Ishikawa (cell line): ENCODE measurements at regions not wholly inside any gene's neighbourhood (a gene's known extent, or its start where the extent isn't known, plus 50 kb on each side); places are given as distances from the start of the nearest gene placed in this dataset.

ENCODE experiments used
- CEBPB ChIP-seq: IDR thresholded peaks from 2 replicates; pipeline ENCODE4 v1.6.1; 2012
- CREB1 ChIP-seq: IDR thresholded peaks from 2 replicates; pipeline ENCODE4 v1.6.1; 2012; ENCODE audit warnings: low read depth
- EGR1 ChIP-seq: IDR thresholded peaks from 2 replicates; pipeline ENCODE4 v1.6.1; 2012
- EP300 ChIP-seq: IDR thresholded peaks from 2 replicates; pipeline ENCODE4 v1.6.1; 2012; ENCODE audit warnings: borderline replicate concordance
- FOXM1 ChIP-seq: IDR thresholded peaks from 2 replicates; pipeline ENCODE4 v1.6.1; 2012; ENCODE audit warnings: low read depth, borderline replicate concordance
- NFIC ChIP-seq: IDR thresholded peaks from 2 replicates; pipeline ENCODE4 v1.6.1; 2012
- RAD21 ChIP-seq: IDR thresholded peaks from 2 replicates; pipeline ENCODE4 v1.6.1; 2012; ENCODE audit warnings: low read depth
- TAF1 ChIP-seq: IDR thresholded peaks from 2 replicates; pipeline ENCODE4 v1.6.1; 2012; ENCODE audit warnings: low read depth, mild to moderate bottlenecking
- TCF12 ChIP-seq: IDR thresholded peaks from 2 replicates; pipeline ENCODE4 v1.6.1; 2012; ENCODE audit warnings: low read depth
- TEAD4 ChIP-seq: IDR thresholded peaks from 2 replicates; pipeline ENCODE4 v1.6.1; 2012
- YY1 ChIP-seq: IDR thresholded peaks from 2 replicates; pipeline ENCODE4 v1.6.1; 2012; ENCODE audit warnings: low read depth
- ZBTB7A ChIP-seq: IDR thresholded peaks from 2 replicates; pipeline ENCODE4 v1.6.1; 2012; ENCODE audit warnings: low read depth
- TF ChIP-seq, protein P1 (sequence below): IDR thresholded peaks from 2 replicates; pipeline ENCODE4 v1.6.1; 2012
- TF ChIP-seq, protein P2 (sequence below): IDR thresholded peaks from 2 replicates; pipeline ENCODE4 v1.6.1; 2012; ENCODE audit warnings: low read depth, mild to moderate bottlenecking
- TF ChIP-seq, protein P3 (sequence below): IDR thresholded peaks from 2 replicates; pipeline ENCODE4 v1.6.1; 2012

DNA sequence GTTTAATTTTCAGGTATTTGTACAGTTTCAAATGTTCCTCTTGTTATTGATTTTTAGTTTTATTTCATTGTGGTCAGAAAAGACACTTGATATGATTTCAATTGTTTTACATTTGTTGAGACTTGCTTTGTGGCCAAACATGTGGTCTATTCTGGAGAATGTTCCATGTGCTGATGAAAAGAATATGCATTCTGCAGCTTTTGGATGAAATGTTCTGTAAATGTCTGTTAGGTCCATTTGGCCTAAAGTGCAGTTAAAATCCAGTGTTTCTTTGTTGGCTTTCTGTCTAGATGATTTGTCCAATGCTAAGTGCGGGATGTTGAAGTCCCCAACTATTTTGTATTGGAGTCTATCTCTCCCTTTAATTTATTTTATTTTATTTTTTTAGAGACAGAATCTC lies 70.5 kb downstream of the ZNF503 start:
- no peak for TF ChIP-seq EP300
- TF ChIP-seq RAD21, result no peak
- TF ChIP-seq, protein P1, sequence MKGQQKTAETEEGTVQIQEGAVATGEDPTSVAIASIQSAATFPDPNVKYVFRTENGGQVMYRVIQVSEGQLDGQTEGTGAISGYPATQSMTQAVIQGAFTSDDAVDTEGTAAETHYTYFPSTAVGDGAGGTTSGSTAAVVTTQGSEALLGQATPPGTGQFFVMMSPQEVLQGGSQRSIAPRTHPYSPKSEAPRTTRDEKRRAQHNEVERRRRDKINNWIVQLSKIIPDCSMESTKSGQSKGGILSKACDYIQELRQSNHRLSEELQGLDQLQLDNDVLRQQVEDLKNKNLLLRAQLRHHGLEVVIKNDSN, result no peak
- TF ChIP-seq YY1, result no peak
- no peak for TF ChIP-seq TEAD4
- no peak for TF ChIP-seq TCF12
- TF ChIP-seq CEBPB, result no peak

DNA sequence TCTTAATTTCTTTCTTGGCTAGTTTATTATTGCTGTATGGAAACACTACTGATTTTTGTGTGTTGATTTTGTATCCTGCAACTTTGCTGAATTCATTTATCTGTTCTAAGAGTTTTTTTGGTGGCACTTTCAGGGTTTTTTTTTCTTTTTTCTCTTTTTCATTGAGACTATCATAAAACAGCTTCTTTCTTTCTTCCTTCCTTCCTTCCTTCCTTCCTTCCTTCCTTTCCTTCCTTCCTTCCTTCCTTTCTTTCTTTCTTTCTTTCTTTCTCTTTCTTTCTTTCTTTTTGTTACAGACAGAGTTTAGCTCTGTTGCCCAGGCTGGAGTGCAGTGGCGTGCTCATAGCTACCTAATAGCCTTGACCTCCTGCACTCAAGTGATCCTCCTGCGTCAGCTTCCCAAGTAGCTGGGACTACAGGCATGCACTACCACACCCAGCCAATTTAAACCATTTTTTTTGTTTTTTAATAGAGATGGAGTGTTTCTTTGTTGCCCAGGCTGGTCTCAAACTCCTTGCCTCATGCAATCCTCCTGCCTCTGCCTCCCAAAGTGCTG lies 72.3 kb downstream of the ZNF503 start:
- TF ChIP-seq ZBTB7A, result no peak
- no peak for TF ChIP-seq CEBPB
- no peak for TF ChIP-seq RAD21
- no peak for TF ChIP-seq FOXM1
- TF ChIP-seq, protein P2, sequence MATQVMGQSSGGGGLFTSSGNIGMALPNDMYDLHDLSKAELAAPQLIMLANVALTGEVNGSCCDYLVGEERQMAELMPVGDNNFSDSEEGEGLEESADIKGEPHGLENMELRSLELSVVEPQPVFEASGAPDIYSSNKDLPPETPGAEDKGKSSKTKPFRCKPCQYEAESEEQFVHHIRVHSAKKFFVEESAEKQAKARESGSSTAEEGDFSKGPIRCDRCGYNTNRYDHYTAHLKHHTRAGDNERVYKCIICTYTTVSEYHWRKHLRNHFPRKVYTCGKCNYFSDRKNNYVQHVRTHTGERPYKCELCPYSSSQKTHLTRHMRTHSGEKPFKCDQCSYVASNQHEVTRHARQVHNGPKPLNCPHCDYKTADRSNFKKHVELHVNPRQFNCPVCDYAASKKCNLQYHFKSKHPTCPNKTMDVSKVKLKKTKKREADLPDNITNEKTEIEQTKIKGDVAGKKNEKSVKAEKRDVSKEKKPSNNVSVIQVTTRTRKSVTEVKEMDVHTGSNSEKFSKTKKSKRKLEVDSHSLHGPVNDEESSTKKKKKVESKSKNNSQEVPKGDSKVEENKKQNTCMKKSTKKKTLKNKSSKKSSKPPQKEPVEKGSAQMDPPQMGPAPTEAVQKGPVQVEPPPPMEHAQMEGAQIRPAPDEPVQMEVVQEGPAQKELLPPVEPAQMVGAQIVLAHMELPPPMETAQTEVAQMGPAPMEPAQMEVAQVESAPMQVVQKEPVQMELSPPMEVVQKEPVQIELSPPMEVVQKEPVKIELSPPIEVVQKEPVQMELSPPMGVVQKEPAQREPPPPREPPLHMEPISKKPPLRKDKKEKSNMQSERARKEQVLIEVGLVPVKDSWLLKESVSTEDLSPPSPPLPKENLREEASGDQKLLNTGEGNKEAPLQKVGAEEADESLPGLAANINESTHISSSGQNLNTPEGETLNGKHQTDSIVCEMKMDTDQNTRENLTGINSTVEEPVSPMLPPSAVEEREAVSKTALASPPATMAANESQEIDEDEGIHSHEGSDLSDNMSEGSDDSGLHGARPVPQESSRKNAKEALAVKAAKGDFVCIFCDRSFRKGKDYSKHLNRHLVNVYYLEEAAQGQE, result no peak
- no peak for TF ChIP-seq TEAD4
- TF ChIP-seq, protein P3, sequence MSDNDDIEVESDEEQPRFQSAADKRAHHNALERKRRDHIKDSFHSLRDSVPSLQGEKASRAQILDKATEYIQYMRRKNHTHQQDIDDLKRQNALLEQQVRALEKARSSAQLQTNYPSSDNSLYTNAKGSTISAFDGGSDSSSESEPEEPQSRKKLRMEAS, result no peak
- TF ChIP-seq, protein P1, result no peak
- no peak for TF ChIP-seq TCF12
- TF ChIP-seq EGR1, result no peak
- TF ChIP-seq YY1, result no peak
- no peak for TF ChIP-seq TAF1
- TF ChIP-seq EP300, result no peak

DNA sequence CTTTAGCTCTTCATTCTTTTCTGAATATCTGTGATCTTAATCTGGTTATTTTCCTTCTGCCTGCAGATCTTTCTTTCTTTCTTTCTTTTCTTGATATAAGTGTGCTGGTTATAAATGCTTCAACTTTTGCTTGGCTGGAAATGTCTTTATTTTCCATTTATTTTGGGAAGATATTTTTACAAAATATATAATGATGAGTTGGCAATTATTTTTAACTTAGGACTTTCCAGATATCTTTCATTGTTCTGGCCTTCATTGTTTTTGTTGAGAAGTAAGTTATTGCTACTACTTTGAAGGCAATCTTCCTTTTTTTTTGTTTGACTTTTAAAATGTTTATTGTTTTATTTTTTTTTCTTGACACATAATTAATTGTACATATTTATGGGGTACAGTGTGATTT lies 75.3 kb downstream of the ZNF503 start:
- no peak for TF ChIP-seq RAD21
- no peak for TF ChIP-seq EP300
- TF ChIP-seq, protein P2, result no peak
- no peak for TF ChIP-seq YY1
- TF ChIP-seq EGR1, result no peak
- no peak for TF ChIP-seq NFIC
- no peak for TF ChIP-seq FOXM1
- no peak for TF ChIP-seq TAF1
- no peak for TF ChIP-seq TEAD4
- no peak for TF ChIP-seq CREB1
- no peak for TF ChIP-seq TCF12
- no peak for TF ChIP-seq CEBPB
- TF ChIP-seq, protein P3, result no peak
- TF ChIP-seq, protein P1, result no peak
- TF ChIP-seq ZBTB7A, result no peak

DNA sequence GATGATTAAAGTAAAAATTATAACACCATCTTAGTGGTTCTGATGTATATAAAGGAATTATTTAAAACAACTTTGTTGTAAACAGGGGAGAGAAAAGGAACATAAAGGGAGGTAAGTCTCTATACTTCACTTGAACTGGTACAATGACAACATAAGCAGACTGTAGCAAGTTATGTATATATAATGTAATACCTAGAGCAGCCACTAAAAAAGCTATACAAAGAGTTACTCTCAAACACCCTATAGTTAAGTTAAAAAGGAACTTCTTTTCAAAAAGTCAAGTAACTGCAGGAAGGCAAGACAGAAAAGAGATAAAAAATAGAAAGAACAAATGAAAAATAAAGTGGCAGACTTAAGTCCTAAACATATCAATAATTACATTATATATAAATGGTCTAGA lies 82.3 kb downstream of the ZNF503 start:
- TF ChIP-seq EP300 (no peak), YY1 (no peak), TEAD4 (no peak), CEBPB (no peak), TAF1 (no peak), FOXM1 (no peak), TCF12 (no peak), NFIC (no peak)
- TF ChIP-seq, protein P2, result no peak
- TF ChIP-seq, protein P1, result no peak
